SJSA1 (cell line): ENCODE measurements at regions not wholly inside any gene's neighbourhood (a gene's known extent, or its start where the extent isn't known, plus 50 kb on each side); places are given as distances from the start of the nearest gene placed in this dataset.

Experiments used
- DNase-seq, 2 experiments: peaks; one replicate each; pipeline ENCODE4 v3.0.0-alpha.2; 2015 to 2020; ENCODE audit warnings: low spot score in 2 of 2, low read depth in 1 of 2
- H3K27ac ChIP-seq: fragments of 250-450 bp; sonication (Bioruptor Pico); 2 replicates; pipeline ENCODE4 v1.5.1; 2020; ENCODE audit warnings: mild to moderate bottlenecking, moderate library complexity
- H3K27me3 ChIP-seq: fragments of 250-450 bp; sonication (Bioruptor Pico); replicated peaks from 2 replicates; pipeline ENCODE4 v1.5.1; 2020; ENCODE audit warnings: mild to moderate bottlenecking, moderate library complexity
- H3K36me3 ChIP-seq: fragments of 250-450 bp; sonication (Bioruptor Pico); 2 replicates; pipeline ENCODE4 v1.5.1; 2020; ENCODE audit warnings: mild to moderate bottlenecking
- H3K4me1 ChIP-seq: fragments of 250-450 bp; sonication (Bioruptor Pico); replicated peaks from 2 replicates; pipeline ENCODE4 v1.6.1; 2021; ENCODE audit warnings: mild to moderate bottlenecking
- H3K4me3 ChIP-seq: fragments of 250-450 bp; sonication (Bioruptor Pico); 2 replicates; pipeline ENCODE4 v1.5.1; 2020; ENCODE audit warnings: mild to moderate bottlenecking
- H3K9me3 ChIP-seq: fragments of 250-450 bp; sonication (Bioruptor Pico); replicated peaks from 2 replicates; pipeline ENCODE4 v1.5.1; 2020; ENCODE audit warnings: mild to moderate bottlenecking

GRCh38 chr21:15564907-15565306 is 164.9 kb upstream of the USP25 start:
- no peak overlapping the region for H3K4me3 ChIP-seq
- H3K9me3 ChIP-seq = no peaks in the 10 kb centered on the region
- no peak overlapping the region for H3K27ac ChIP-seq
- H3K27me3 ChIP-seq = no peaks in the 10 kb centered on the region
- no peak for DNase-seq
- H3K4me1 ChIP-seq = no peaks in the 10 kb centered on the region
- no peaks in the 10 kb centered on the region for H3K36me3 ChIP-seq

- no peak for DNase-seq
- Histone ChIP-seq H3K4me3 (no peak overlapping the region), H3K4me1 (no peaks in the 10 kb centered on the region), H3K27ac (no peak overlapping the region), H3K27me3 (no peaks in the 10 kb centered on the region), H3K36me3 (no peaks in the 10 kb centered on the region), H3K9me3 (no peaks in the 10 kb centered on the region)
Measured at GRCh38 chr21:15566703-15567102, 163.1 kb upstream of the USP25 start.

GRCh38 chr21:15567191-15567590 is 162.6 kb upstream of the USP25 start:
- no peaks in the 10 kb centered on the region for H3K27me3 ChIP-seq
- no peaks in the 10 kb centered on the region for H3K9me3 ChIP-seq
- DNase-seq = no peak
- no peak overlapping the region for H3K4me3 ChIP-seq
- no peaks in the 10 kb centered on the region for H3K4me1 ChIP-seq
- no peak overlapping the region for H3K27ac ChIP-seq
- no peaks in the 10 kb centered on the region for H3K36me3 ChIP-seq

- no peaks in the 10 kb centered on the region for H3K27me3 ChIP-seq
- H3K4me3 ChIP-seq = no peak overlapping the region
- no peaks in the 10 kb centered on the region for H3K36me3 ChIP-seq
- H3K27ac ChIP-seq = no peak overlapping the region
- H3K4me1 ChIP-seq = no peaks in the 10 kb centered on the region
- H3K9me3 ChIP-seq = no peaks in the 10 kb centered on the region
- DNase-seq = no peak
Measured at GRCh38 chr21:15568516-15568915, 161.3 kb upstream of the USP25 start.

GRCh38 chr21:15586752-15587427 is 142.9 kb upstream of the USP25 start:
- H3K27me3 ChIP-seq = peaks cover 4% of the 10 kb centered on the region; the same call in 1 of the 2 replicates
- H3K27ac ChIP-seq = no peak overlapping the region
- no peaks in the 10 kb centered on the region; the same call in 1 of the 2 replicates for H3K9me3 ChIP-seq
- H3K36me3 ChIP-seq = no peaks in the 10 kb centered on the region
- H3K4me3 ChIP-seq = no peak overlapping the region
- H3K4me1 ChIP-seq = no peaks in the 10 kb centered on the region
- DNase-seq = no peak

GRCh38 chr21:15592271-15592860 is 137.4 kb upstream of the USP25 start:
- Histone ChIP-seq H3K4me3 (no peak overlapping the region), H3K36me3 (no peaks in the 10 kb centered on the region), H3K27ac (no peak overlapping the region), H3K27me3 (no peaks in the 10 kb centered on the region), H3K4me1 (no peaks in the 10 kb centered on the region), H3K9me3 (no peaks in the 10 kb centered on the region)
- DNase-seq = peak in 1 of 2 experiments; percentile 19

- no peak for DNase-seq
- no peaks in the 10 kb centered on the region for H3K9me3 ChIP-seq
- H3K27ac ChIP-seq = no peak overlapping the region
- no peaks in the 10 kb centered on the region for H3K27me3 ChIP-seq
- H3K36me3 ChIP-seq = no peaks in the 10 kb centered on the region
- no peak overlapping the region for H3K4me3 ChIP-seq
- H3K4me1 ChIP-seq = no peaks in the 10 kb centered on the region
Measured at GRCh38 chr21:15592957-15593356, 136.8 kb upstream of the USP25 start.

GRCh38 chr21:15601390-15601789 is 128.4 kb upstream of the USP25 start:
- Histone ChIP-seq H3K36me3 (no peaks in the 10 kb centered on the region), H3K9me3 (no peaks in the 10 kb centered on the region), H3K4me1 (peaks cover 14% of the 10 kb centered on the region), H3K27ac (no peak overlapping the region), H3K27me3 (no peaks in the 10 kb centered on the region), H3K4me3 (no peak overlapping the region)
- DNase-seq = no peak

- Histone ChIP-seq H3K27ac (peak overlapping the region; percentile 41), H3K4me3 (no peak overlapping the region), H3K27me3 (no peaks in the 10 kb centered on the region), H3K4me1 (peaks cover 14% of the 10 kb centered on the region), H3K36me3 (no peaks in the 10 kb centered on the region), H3K9me3 (no peaks in the 10 kb centered on the region)
- DNase-seq = peak; percentile 53 to 67
Measured at GRCh38 chr21:15604413-15604812, 125.4 kb upstream of the USP25 start.

- Histone ChIP-seq H3K27ac (no peak overlapping the region), H3K4me3 (no peak overlapping the region), H3K4me1 (peaks cover 20% of the 10 kb centered on the region), H3K36me3 (no peaks in the 10 kb centered on the region), H3K9me3 (no peaks in the 10 kb centered on the region), H3K27me3 (no peaks in the 10 kb centered on the region)
- no peak for DNase-seq
Measured at GRCh38 chr21:15614766-15615165, 115.0 kb upstream of the USP25 start.

GRCh38 chr21:15616864-15617574 is 112.8 kb upstream of the USP25 start:
- DNase-seq = no peak
- no peak overlapping the region for H3K4me3 ChIP-seq
- peak overlapping the region; percentile 93 for H3K27ac ChIP-seq
- H3K4me1 ChIP-seq = peaks cover 20% of the 10 kb centered on the region
- H3K9me3 ChIP-seq = no peaks in the 10 kb centered on the region
- H3K36me3 ChIP-seq = no peaks in the 10 kb centered on the region
- H3K27me3 ChIP-seq = no peaks in the 10 kb centered on the region

GRCh38 chr21:15617964-15618363 is 111.8 kb upstream of the USP25 start:
- peak; percentile 72 to 82 for DNase-seq
- no peaks in the 10 kb centered on the region for H3K36me3 ChIP-seq
- peaks cover 20% of the 10 kb centered on the region for H3K4me1 ChIP-seq
- peak overlapping the region; percentile 93 for H3K27ac ChIP-seq
- no peaks in the 10 kb centered on the region for H3K9me3 ChIP-seq
- H3K27me3 ChIP-seq = no peaks in the 10 kb centered on the region
- no peak overlapping the region for H3K4me3 ChIP-seq

- Histone ChIP-seq H3K9me3 (no peaks in the 10 kb centered on the region), H3K27ac (no peak overlapping the region), H3K27me3 (no peaks in the 10 kb centered on the region), H3K4me3 (no peak overlapping the region), H3K4me1 (peaks cover 20% of the 10 kb centered on the region), H3K36me3 (no peaks in the 10 kb centered on the region)
- DNase-seq = no peak
Measured at GRCh38 chr21:15620892-15621291, 108.9 kb upstream of the USP25 start.

GRCh38 chr21:15624646-15625045 is 105.1 kb upstream of the USP25 start:
- no peak overlapping the region for H3K4me3 ChIP-seq
- no peak for DNase-seq
- H3K9me3 ChIP-seq = no peaks in the 10 kb centered on the region
- no peaks in the 10 kb centered on the region for H3K27me3 ChIP-seq
- no peaks in the 10 kb centered on the region for H3K4me1 ChIP-seq
- no peaks in the 10 kb centered on the region for H3K36me3 ChIP-seq
- no peak overlapping the region for H3K27ac ChIP-seq
